ENCODE measurements at regions not wholly inside any gene's neighbourhood (a gene's known extent, or its start where the extent isn't known, plus 50 kb on each side); places are given as distances from the start of the nearest gene placed in this dataset.
"Not testable (repeated sequence)": the region's sequence is repeated elsewhere in the genome, so short reads cannot be mapped to it uniquely, and the experiment has no call there.

DNA sequence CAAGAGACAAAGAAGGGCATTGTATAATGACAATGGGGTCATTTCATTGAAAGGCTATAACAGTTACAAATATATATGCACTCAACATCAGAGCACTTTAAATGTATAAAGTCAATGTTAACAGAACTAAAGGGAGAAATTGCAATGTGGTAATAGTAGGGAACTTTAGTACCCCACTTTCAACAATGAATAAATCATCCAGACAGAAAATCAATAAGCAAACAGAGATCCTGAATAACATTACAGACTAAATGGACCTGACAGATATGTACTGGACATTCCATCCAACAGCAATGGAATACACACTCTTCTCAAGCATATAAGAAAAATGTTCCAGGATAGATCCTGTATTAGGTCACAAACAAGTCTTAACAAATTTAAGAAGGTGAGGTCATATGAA, 90.5 kb upstream of the ALKAL2 start:
- no peak for DNase-seq (ENCODE audit: low read depth in 2 of 2)

DNA sequence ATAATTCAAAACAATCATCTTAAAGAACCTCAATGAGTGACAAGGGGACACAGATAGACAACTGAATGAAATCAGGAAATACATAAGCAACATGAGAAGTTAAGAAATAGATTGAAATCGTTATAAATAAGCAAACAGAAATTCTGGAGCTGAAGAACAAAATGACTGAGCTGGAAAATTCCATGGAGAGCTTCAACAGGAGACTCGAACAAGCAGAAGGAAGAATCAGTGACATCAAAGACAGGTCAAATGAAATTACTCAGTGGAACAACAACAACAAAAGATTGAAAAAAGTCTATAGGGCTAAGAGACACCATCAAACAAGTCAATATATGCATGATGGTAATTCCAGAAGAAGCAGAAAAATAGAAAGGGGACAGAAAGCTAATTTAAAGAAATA, 89.5 kb upstream of the ALKAL2 start:
- DNase-seq (ENCODE audit: low read depth in 2 of 2): no peak

DNA sequence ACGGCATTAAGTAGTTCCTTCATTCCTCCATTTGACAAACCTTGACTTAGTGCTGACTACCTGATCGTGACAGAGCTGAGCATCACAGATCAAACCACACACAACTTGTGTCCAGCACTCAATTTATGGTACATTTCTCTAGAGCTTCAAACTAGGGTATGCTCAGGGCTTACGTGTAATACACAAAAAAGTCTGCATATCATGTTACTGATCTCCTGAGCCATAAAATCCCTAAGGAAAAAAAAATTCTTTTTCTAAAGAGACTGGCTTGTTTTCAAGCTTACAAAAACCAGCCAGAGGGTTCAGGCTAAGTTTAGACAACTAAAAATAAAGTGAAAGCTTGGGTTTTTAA, 88.0 kb upstream of the ALKAL2 start:
- DNase-seq (ENCODE audit: low read depth in 2 of 2): no peak

DNA sequence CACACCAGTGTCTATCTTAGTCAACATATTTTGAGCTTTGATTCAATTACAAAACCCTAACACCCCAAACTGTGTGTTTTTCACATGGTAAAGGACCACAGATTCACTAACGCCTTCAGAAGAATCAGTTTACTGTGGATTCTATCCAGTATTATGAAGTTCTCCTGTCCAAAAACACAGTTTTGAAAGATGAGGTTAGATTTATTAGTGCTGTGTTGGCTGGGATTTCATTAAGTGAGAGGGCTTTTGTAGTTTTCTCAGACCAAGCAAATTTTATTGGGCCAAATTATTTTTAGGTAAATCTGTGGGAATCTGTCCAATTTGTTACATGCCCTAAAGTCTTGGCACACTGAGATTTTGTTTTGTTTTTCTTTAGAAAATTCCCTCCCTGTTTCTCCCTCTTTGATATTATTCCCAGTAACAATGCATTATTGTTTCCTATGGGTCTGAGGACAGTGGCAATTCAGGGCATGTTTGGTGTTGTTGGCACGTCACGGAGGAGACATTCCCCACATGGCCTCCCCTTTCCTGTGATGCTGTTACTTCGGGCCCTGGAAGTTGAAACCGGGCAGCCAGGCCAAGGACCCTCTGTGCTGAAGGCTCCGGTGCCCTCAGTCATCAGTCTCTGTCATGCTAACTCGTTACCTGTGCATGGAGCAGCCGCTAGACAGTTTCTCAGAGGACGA, 87.5 kb upstream of the ALKAL2 start:
- DNase-seq (ENCODE audit: low read depth in 2 of 2): no peak

DNA sequence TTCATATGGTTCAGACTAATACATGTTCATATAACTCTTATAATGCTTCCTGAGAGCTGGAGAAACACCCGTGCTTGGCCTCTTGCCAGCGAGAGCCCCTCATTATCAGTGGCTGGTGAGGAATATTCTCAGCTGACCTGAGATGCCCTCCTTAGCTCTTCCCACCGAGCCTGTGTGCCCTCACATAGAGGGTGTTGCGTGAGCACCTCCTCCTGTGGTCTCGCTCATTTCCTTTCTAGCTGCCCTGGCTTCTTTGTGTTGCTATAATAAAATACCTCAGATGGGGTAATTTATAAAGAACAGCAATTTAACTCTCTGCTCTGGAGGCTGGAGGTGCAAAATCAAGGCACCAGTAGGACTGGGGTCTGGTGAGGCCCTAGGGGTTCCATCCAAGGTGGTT, 80.5 kb upstream of the ALKAL2 start:
- no peak for DNase-seq (ENCODE audit: low read depth in 2 of 2)

DNA sequence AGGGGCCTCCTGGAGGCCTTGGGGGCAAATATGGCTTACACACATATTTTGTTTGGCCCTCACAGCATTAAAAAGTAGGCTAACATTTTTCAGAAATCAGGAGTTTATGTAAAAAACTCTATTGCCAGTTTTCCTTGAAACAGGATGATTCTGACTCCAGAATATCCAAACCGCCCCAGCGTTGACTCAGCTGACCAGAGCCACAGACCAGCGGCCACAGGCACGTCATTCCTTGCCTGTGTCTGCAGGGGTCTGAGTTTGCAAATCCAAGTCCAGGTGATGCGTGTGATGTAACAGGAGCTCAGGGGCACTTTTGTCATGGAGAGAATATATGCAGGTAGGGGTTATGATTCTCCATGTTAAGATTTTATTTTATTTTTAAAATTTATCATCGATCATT, 79.4 kb upstream of the ALKAL2 start:
- DNase-seq (ENCODE audit: low read depth in 2 of 2): no peak

DNA sequence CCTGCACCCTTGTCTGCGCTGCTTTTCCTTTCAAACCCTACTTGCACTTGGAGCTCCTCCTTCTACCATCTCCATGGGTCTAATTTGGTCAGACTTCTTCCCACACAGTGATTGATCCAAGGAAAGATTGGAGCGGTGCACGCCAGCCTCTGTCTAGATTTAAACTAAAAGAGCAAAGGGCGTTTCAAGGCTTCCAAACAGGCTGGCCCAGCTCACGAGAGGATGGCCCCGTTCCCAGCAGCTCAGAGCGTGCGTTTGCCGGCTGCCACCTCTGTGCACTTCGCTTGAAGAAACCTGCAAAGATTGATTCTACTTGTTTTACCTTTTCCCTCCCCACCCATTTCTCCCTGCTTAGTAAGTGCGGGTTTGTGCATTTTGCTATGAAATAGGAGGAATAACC, 78.8 kb upstream of the ALKAL2 start:
- DNase-seq (ENCODE audit: low read depth in 2 of 2): no peak

DNA sequence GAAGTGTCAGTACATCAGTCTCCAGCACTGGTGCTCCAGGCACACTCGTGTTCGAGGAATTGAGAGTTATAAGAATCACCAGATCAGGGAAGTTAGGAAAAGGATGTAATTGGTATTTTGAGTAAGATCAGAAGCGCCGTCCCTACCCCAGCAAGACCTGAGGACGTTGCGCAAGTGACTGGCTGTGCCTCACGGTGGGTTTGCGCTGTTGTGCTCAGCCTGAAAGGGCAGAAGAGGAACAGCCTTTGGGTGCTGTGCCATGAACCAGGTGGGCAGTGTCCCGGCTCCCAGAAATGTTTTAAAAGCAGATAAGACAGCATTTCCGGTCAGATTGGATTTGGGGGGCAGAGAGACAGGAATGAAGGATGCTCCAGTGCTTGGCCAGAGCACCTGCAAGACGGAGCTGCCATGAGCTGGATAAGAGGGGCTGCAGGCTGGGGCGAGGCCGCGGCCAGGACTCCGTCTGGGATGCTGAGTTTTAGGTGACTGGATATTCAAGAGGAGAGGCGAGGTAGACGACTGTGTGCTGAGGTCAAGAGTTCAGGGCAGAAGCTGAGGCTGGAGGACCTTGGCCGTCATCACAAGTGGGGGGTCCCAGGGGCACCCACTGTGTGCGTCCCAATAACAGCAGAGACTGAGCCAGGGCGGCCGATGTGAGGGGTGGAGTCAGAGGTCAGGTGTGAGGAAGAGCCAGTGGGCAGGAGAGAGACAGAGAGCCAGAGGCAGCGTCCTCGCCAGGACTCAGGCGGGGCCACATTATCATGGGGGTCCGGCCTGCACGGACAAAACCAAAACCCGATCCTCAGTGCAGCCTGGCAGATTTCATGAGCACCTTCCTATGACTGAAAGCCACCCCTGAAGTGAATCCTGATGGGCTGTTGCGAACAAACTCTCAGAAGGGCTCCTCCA, 77.7 kb upstream of the ALKAL2 start:
- no peak for DNase-seq (ENCODE audit: low read depth in 2 of 2)

DNA sequence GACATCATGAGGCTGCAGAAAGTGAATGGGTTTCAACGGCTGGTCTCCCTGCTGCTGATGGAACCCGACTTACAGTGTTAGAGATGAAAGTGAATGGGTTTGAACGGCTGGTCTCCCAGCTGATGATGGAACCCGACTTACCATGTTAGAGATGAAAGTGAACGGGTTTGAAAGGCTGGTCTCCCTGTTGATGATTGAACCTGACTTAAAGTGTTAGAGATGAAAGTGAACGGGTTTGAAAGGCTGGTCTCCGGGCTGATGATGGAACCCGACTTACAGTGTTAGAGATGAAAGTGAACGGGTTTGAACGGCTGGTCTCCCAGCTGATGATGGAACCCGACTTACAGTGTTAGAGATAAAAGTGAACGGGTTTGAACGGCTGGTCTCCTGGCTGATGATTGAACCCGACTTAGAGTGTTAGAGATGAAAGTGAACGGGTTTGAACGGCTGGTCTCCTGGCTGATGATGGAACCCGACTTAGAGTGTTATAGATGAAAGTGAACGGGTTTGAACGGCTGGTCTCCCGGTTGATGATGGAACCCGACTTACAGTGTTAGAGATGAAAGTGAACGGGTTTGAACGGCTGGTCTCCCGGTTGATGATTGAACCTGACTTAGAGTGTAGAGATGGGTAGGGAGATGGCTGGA, 76.1 kb upstream of the ALKAL2 start:
- DNase-seq (ENCODE audit: low read depth in 2 of 2): no peak

DNA sequence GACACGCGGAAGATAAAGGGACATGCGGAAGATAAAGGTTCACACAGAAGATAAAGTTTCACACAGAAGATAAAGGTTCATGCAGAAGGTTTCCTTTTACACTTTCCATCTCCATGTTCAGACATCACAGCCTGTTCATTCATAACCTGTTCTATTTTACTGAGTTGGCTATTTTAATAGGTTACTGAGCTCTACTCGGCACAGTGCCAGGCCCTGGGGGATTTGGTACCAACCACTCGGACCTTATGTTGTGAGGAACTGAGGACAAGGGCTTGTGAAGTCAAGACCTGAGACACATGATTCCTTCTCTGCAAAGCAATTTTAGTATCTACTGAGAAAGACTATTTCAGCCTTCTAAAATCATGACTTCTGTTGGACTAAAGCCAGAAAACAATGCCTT, 75.0 kb upstream of the ALKAL2 start:
- no peak for DNase-seq (ENCODE audit: low read depth in 2 of 2)

DNA sequence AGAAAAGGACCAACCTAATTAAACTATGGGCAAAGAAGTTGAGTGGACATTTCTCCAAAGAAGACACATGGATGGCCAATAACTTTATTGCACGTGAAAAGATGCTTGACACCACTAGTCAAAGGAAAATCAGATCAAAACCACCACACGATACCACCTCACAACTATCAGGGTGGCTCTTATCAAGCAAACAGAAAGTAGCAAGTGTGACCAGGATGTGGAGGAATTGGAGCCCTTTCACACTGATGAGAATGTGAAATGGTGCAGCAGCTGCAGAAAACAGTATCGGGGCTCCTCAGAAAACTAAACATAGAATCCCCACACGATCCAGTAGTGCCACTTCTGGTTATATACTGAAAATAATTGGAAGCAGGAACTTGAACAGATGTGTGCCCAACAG, 72.2 kb upstream of the ALKAL2 start:
- DNase-seq (ENCODE audit: low read depth in 2 of 2): no peak

DNA sequence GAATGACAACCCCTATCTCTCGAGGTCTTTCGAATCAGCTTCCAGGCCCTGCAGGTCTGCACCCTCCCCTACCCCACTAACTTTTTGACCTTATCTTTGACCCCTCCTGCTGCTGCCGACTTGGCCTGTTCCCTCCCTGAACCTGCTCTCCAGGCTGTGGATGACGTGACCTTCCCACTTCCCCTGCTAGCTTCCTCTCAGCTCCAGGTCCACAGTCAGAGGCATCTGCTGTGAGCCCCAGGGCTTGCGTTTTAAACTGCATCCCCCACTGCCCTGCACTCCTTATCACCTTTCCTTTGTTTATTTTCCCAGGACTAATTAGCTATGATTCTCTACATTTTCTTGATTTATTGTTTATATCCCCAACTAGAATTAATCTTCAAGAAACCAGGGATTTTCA, 71.2 kb upstream of the ALKAL2 start:
- no peak for DNase-seq (ENCODE audit: low read depth in 2 of 2)

DNA sequence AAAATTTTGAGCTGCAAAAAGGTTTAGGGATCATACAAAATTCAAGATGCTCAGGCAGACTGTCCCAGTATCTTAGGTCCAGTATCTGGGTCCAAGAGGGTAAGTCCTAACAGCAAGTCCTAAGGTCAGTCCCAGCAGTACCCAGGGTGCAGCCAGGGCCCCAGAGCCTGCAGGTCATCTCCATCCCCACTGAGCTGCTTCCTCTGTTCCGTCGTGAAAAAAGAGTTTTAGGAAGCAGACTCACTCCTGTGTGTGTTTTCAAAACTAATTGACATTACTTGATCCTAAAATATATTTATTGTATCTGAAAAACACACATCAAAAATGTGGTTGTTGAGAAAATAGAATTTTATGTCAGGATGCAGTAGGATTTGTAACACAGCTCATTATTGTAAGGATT, 69.9 kb upstream of the ALKAL2 start:
- DNase-seq (ENCODE audit: low read depth in 2 of 2): no peak

DNA sequence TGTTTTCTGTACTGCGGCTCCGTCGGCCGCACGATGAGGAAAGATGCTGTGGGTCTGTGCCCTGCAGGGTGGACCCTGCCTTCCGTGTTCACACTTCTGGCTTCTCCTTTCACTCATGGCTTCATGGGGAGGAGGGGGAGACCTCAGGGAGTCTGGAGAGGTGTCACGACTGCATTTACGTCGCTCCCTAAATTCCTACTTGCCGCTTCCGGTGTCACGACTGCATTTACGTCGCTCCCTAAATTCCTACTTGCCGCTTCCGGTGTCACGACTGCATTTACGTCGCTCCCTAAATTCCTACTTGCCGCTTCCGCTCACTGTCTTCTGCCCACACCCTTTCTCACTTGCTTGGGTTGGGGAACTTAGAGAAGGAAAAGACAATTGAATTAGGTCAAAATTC, 68.4 kb upstream of the ALKAL2 start:
- DNase-seq (ENCODE audit: low read depth in 2 of 2): not testable (repeated sequence)

DNA sequence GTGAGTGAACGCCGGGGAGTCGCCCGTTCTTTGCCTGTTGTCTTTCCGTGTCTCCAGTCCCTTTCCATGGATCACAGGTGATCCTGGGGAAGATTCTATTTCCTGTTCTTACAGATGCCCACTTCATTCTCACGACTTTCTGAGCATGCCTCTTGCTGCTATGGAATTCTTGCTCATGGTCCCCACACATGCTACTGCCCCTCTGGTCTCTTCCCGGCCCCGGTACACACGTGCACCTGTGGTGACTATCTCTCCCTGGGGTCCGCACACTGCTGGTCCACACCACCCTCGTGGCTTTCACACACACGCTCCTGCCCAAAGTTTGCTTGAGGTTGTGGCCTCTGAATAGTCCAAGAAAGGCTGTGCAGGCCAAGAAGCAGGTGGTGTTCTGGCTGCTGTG, 67.9 kb upstream of the ALKAL2 start:
- DNase-seq (ENCODE audit: low read depth in 2 of 2): no peak

DNA sequence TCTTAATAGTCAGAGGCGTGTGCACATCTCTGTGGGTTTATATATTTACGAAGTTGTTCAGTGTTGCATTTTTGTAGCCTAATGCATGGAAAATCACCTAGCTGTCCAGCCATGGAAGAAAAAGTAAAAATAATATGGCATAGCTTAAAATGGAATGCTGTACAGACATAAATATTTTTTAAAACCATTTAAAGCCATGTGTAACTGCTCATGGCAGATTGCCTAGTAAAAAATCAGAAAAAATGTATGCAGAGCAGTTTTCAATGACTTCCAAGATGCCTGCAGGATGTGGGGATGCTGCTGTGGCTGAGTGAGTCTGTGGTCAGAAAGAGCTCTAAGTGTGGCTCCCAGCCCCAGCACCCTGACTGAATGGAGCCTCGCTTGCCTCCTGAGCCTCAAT, 64.8 kb upstream of the ALKAL2 start:
- no peak for DNase-seq (ENCODE audit: low read depth in 2 of 2)

DNA sequence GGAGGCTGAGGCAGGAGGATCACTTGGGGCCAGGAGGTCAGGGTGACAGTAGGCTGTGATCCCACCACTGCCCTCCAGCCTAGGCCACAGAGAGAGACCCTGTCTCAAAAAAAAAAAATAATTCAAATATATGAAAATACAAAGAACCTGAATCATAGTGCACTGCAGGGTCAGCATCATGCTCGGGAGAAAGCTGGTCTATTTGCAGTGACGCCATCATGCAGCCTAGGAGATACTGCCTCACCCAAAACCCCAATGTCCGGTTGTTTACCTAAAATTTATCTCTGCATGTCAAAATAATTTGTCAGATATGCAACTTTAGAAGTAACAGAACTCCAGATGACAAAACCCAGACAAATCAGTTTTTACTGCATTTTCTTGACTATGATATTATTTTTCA, 61.5 kb upstream of the ALKAL2 start:
- no peak for DNase-seq (ENCODE audit: low read depth in 2 of 2)

DNA sequence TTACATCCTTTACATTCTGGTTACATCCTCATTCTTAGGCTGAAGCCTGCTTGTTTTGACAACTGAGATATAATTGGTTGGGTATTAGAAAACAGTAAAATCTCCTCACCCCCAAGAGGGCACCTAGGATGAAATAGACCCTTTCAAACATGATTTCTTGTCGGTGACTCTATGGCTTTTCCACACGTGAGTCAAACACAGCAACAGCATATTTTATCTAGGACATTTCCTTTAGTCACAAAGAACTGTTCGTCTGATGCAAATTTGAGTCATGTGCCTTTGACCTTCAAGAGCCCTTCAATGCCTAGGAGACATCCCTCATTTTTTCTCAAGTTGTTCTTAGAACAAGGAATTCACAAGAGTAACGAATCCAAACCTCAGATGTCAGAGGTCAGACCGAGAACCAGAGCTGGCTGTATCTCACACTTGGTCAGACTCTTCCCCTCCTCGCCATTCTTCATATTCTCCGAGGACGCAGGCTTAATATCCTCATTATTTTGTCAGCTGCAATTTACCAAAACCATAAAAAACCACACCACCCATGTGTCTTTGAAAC, 60.5 kb upstream of the ALKAL2 start:
- DNase-seq (ENCODE audit: low read depth in 2 of 2): no peak

DNA sequence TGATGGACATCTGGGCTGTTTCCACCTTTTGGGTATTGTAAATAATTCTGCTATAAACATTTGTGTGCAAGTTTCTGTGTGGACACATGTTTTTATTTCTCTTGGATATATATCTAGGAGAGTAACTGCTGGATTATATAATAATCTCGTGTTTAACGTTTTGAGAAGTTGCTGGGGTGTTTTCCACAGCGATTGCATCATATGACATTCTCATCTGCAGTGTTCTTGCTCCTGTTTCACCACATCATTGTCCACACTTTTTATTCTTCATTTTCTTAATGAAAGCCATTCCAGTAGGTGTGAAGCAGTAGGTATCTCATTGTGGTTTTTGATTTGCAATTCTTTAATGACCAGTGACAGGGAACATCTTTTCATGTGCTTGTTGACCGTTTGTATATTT, 56.9 kb upstream of the ALKAL2 start:
- DNase-seq (ENCODE audit: low read depth in 2 of 2): no peak

DNA sequence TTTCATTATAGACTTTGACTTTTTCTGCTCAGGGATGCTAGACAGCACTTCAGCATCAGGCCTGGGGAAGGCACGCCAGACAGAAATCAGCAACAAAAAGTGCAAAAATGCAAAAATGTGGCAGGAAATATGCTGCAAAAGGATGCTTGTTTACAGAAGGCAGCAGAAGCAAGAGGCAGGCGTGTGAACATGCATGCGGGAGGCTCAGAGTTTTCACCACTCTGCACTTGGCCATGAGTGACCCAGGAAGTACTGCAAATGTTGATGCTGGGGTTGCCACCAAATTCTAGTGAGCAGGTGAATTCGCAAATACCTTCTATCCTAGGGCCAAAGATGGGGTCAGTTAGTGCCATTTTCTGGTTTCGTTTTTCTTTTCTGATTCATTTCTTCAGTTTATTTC, 55.5 kb upstream of the ALKAL2 start:
- DNase-seq (ENCODE audit: low read depth in 2 of 2): no peak

DNA sequence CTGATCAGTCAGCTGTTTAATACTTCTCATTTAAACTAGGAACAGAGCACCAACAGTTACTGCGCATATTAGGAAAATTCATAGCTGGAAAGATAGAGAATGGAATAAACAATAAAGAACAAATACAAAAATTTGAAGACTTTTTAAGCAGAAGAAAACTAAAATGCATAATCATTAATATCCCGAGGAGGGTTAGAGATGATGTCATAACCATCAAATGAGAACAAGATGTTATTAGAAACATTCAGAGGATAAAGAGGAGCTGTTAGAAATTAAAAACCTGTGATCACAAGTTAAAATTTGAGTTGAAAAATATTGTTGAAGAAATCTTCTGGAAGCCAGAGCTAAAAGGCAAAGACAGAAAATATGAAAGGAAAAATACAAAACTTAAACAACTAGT, 54.0 kb upstream of the ALKAL2 start:
- no peak for DNase-seq (ENCODE audit: low read depth in 2 of 2)

DNA sequence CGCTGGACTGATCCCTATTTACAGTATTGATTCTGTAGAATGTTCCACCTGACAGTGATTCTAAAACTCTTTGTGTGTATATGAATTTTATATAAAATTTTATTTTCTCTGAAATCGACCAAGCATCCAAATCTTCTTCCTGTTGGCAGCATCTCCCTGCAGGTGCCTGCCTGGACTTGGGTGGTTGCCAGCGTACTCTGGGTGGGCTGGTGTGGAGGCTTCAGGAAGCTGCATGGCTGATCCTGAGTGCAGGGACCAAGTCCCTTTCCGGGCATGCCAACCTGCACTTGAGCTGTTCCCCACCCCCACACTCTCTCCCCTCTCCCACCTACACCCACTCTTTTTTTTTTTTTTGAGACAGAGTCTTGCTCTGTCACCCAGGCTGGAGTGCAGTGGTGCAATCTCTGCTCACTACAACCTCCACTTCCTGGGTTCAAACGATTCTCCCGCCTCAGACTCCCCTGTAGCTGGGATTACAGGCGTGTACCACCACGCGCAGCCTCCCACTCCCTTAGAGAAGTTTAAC, 53.2 kb upstream of the ALKAL2 start:
- no peak for DNase-seq (ENCODE audit: low read depth in 2 of 2)
